Duodenal mucosa (tissue), 2 donors: ENCODE measurements at regions not wholly inside any gene's neighbourhood (a gene's known extent, or its start where the extent isn't known, plus 50 kb on each side); places are given as distances from the start of the nearest gene placed in this dataset.

Source experiments
- H3K27ac ChIP-seq: one replicate; pipeline ENCODE4 v1.7.0; 2013; ENCODE audit warnings: low read depth, low read length
- H3K27me3 ChIP-seq, 2 donors: one replicate each; pipeline ENCODE4 v1.7.0; 2013; ENCODE audit warnings: low read length in 2 of 2, control low read depth in 1 of 2; ENCODE audit not compliant: insufficient read depth in 2 of 2, control insufficient read depth in 1 of 2
- H3K36me3 ChIP-seq, 2 donors: one replicate each; pipeline ENCODE4 v1.7.0; 2013; ENCODE audit warnings: low read length in 2 of 2, control low read depth in 1 of 2; ENCODE audit not compliant: insufficient read depth in 2 of 2, control insufficient read depth in 1 of 2
- H3K4me1 ChIP-seq, 2 donors: one replicate each; pipeline ENCODE4 v1.7.0; 2013; ENCODE audit warnings: low read length in 2 of 2, control low read depth in 1 of 2; ENCODE audit not compliant: insufficient read depth in 2 of 2, control insufficient read depth in 1 of 2
- H3K4me3 ChIP-seq, 2 donors: one replicate each; pipeline ENCODE4 v1.7.0; 2013; ENCODE audit warnings: low read length in 2 of 2, low read depth in 1 of 2
- H3K9ac ChIP-seq, 2 donors: one replicate each; pipeline ENCODE4 v1.7.0; 2013; ENCODE audit warnings: low read length in 2 of 2, low read depth in 1 of 2
- H3K9me3 ChIP-seq, 2 donors: one replicate each; pipeline ENCODE4 v1.7.0; 2013; ENCODE audit warnings: low read length in 2 of 2, control low read depth in 1 of 2; ENCODE audit not compliant: control insufficient read depth in 1 of 2

DNA sequence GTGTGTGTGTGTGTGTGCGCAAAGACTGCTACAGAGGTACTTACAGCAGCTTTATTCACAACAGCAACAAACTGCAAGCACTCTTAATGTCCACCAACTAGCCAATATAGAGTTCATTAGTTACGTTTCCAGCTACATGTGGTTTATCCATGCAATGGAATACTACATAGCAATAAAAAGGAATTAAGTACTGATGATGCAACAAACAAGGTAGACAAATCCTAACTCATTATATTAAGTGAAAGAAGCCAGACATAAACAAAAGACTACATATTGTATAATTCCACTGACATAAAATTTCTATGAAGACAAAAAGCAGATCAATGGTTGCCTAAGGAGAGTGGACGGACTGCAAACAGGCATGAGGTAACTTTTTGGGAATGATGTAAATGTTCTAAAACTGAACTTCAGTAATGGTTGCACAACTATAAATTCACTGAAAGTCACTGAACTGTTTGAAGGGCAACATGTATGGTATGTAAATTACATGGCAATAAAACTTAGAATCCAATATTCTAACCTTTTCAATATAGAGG, 433.7 kb downstream of the SHQ1 start:
- Histone ChIP-seq H3K4me1 (peaks cover 14 to 31% of the 10 kb centered on the region in 2 donors), H3K4me3 (no peak overlapping the region), H3K36me3 (no peaks in the 10 kb centered on the region), H3K9me3 (no peaks in the 10 kb centered on the region), H3K27me3 (no peaks in the 10 kb centered on the region), H3K27ac (no peak overlapping the region), H3K9ac (no peak overlapping the region)

DNA sequence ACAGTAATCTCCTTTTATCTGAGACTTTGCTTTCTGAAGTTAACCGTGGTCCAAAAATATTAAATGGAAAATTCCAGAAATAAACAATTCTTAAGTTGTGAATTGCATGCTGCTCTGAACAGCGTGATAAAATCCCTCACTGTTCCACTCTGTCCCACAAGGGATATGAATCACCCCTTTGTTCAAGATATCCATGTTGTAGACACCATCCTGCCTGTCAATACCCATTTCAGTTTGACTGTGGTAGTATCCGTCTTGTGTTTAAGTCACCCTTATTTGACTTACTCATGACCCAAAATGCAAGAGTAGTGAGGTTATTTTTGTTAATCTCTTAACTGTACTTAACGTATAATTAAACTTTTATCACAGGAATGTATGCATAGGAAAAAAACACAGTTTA, 435.0 kb downstream of the SHQ1 start:
- H3K9ac ChIP-seq: no peak overlapping the region
- H3K4me3 ChIP-seq: no peak overlapping the region
- H3K4me1 ChIP-seq: peaks cover 21 to 36% of the 10 kb centered on the region in 2 donors

DNA sequence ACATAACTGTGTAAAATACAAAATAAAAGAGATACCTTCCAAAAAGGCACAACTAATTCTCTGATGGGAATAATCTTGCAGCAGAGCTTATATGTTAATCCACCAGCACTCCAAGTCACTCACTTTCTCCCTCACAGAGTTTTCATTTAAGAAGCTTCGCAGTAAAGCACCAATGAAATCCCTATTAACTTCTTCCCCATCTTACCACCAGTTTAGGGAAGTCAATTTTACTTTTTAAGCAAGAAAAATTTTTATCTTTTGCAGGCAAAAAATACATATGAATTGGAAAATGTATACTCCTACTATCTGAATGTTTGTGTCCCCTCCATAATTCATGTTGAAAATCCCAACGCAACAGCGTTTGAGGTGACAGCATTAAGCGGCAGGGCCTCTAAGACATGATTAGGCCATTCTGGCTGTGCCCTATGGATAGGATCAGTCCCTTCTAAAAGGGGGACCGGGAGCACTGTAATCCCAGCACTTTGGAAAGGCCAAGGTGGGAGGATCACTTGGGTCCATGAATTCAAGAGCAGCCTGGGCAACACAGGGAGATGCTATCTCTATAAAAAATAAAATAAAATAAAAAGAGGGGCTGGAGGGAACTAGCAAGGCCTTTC, 435.8 kb downstream of the SHQ1 start:
- no peaks in the 10 kb centered on the region for H3K27me3 ChIP-seq
- H3K4me3 ChIP-seq: no peak overlapping the region
- H3K27ac ChIP-seq: no peak overlapping the region
- H3K4me1 ChIP-seq: peaks cover 28 to 43% of the 10 kb centered on the region in 2 donors
- no peak overlapping the region for H3K9ac ChIP-seq
- no peaks in the 10 kb centered on the region for H3K9me3 ChIP-seq
- H3K36me3 ChIP-seq: no peaks in the 10 kb centered on the region

More for the DNA sequence above, 435.0 kb downstream of the SHQ1 start:
- Histone ChIP-seq H3K9me3 (no peaks in the 10 kb centered on the region), H3K27ac (no peak overlapping the region), H3K36me3 (no peaks in the 10 kb centered on the region), H3K27me3 (no peaks in the 10 kb centered on the region)

DNA sequence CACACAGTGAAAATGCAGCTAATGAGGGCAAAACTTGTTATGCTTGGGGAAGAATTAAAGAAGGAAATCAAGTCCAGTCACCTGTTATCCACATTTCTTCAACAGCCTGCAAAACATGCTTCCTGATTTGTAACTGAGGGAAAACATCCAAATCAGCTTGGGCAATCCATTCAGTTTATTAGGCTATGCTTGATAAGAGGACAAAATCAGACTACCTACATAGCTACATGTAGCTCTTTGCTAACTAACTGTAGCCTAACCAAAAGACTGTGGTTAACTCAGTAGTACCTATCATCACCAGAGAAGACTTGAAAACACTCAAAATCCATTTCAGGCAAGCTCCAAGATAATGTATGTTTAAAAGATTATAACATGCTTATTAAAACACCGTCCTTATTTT, 436.4 kb downstream of the SHQ1 start:
- Histone ChIP-seq H3K9ac (no peak overlapping the region), H3K9me3 (no peaks in the 10 kb centered on the region), H3K27me3 (no peaks in the 10 kb centered on the region), H3K36me3 (no peaks in the 10 kb centered on the region), H3K4me1 (peaks cover 28 to 43% of the 10 kb centered on the region in 2 donors), H3K27ac (no peak overlapping the region), H3K4me3 (no peak overlapping the region)

DNA sequence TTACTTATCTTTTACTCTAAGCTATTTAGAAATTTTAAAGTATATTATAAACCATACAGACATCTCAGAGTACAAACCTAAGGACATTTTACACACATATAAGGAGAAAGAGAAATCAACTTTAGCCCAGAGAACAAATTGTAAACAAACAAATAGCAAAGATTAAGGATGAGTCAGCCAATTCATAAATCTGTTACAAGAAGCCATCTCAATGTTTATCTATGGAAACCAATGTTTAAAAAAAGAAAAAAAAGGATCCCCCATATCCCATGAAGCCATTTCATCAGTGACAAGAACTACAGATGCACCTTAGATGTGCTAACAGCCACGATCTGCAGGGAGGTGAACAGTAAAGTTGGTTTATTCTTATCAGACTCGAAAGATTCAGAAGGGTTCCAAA, 437.1 kb downstream of the SHQ1 start:
- Histone ChIP-seq H3K4me3 (no peak overlapping the region), H3K4me1 (peaks cover 30 to 49% of the 10 kb centered on the region in 2 donors), H3K27ac (no peak overlapping the region), H3K9me3 (no peaks in the 10 kb centered on the region), H3K36me3 (no peaks in the 10 kb centered on the region), H3K27me3 (no peaks in the 10 kb centered on the region), H3K9ac (no peak overlapping the region)

DNA sequence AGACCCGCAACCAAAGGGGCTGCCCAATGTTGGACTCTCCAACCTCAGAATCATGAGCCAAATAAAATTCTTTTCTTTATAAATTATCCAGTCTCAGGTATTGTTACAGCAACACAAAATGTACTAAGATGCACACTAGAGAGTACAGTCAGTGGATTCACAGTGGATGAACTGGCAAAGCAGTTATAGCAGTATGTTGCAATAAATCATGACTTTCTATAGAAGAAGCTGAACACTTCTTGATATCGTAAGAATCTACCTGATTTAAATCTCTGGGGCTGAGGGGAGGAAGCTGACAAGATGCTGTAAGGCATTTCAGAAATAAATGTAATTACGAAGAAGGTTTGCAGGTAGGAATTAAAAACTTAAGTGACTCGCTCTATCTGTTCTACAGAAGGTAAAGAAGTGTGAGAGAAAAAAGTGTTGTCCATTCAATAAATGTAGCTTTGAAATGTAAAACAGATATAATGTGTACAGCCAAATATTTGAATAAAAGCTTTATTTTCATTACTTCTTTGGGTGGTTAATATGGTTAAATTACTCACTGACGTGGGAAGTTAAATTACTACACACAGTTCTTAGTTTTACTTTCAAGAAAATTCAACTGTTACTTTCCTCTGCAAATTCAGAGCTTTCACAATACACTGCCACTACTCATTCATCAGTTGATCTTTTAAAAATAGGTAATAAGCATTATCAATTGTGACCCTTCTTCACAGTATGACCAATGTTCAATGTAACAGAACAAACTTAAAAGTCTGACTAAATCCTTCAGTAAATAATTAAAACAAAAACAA, 439.1 kb downstream of the SHQ1 start:
- Histone ChIP-seq H3K27ac (no peak overlapping the region), H3K36me3 (no peaks in the 10 kb centered on the region), H3K4me3 (no peak overlapping the region), H3K27me3 (no peaks in the 10 kb centered on the region), H3K9me3 (no peaks in the 10 kb centered on the region), H3K9ac (no peak overlapping the region), H3K4me1 (peaks cover 30 to 50% of the 10 kb centered on the region in 2 donors)

DNA sequence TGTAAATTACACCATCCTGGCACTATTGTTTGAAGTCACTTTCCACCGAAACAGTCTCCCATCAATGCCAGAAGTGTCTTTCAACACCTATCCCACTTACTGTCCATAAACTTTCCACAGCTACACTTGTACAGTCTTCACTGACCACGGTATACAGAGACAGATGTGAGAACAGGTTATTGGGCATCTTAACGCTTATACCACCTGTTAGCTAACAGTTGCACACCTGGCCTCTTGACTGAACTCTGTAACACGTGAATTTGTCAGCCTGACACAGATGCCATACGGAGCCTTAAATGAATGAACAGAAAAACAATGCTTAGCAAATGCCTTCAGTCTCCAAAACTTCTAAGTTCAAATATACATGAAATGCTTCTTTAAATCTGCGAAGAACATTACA, 440.5 kb downstream of the SHQ1 start:
- H3K9ac ChIP-seq: no peak overlapping the region
- no peak overlapping the region for H3K4me3 ChIP-seq
- no peak overlapping the region for H3K27ac ChIP-seq
- H3K36me3 ChIP-seq: no peaks in the 10 kb centered on the region
- no peaks in the 10 kb centered on the region for H3K27me3 ChIP-seq
- H3K9me3 ChIP-seq: no peaks in the 10 kb centered on the region
- H3K4me1 ChIP-seq: peaks cover 30 to 50% of the 10 kb centered on the region in 2 donors

DNA sequence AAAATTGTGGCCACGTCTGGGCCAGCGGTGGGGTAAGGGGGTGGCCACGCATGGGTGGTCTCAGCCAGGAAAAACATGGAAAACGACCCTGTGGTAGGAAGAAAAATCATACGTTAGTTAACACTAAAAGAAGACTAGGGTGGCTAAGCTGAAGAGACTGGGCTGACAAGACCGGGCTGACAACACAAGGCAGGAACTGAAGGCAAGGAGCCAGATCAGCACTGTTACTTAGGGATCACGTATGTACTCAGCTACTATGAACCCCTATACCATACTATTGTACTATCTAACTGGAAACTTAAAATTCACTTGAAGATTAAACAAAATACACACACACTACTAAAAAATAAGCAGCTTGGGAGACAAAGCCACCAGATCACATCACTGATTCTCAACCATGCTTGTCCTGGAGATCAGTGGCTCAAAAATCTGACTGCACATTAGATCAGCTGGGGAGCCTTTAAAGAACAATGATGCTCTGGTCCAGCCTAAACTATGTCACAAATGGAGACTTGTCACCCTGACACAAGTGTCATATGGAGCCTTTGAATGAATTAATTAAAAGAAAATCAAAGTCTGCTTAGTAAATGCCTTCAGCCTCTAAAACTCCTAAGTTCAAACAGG, 442.2 kb downstream of the SHQ1 start:
- Histone ChIP-seq H3K27ac (no peak overlapping the region), H3K36me3 (no peaks in the 10 kb centered on the region), H3K9ac (no peak overlapping the region), H3K27me3 (no peaks in the 10 kb centered on the region), H3K4me3 (no peak overlapping the region), H3K4me1 (peaks cover 20 to 35% of the 10 kb centered on the region in 2 donors), H3K9me3 (no peaks in the 10 kb centered on the region)

DNA sequence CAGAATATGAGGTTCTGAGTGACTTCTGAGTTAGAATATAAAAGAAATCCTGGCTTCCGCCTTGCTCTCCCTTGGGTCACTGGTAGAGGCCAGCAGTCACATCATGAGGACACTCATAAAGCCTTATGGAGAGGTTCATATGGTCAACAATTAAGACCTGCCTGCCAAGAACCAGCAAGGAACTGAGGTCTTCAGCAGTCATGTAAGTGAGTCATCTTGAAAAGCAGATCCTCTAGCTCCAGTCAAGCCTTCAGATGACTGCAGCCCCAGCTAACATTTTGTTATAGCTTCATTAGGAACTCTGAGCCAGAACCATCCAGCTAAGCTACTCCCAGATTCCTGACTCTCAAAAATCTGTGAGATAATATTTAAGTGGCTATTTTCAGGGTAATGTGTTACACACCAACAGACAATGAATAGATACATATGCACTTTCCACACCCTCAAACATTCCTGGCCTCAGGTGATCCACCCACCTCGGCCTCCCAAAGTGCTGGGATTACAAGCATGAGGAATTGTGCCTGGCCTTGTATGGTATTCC, 447.2 kb downstream of the SHQ1 start:
- no peaks in the 10 kb centered on the region for H3K36me3 ChIP-seq
- H3K4me3 ChIP-seq: no peak overlapping the region
- no peaks in the 10 kb centered on the region for H3K9me3 ChIP-seq
- no peaks in the 10 kb centered on the region for H3K27me3 ChIP-seq
- H3K9ac ChIP-seq: no peak overlapping the region
- no peak overlapping the region for H3K27ac ChIP-seq
- H3K4me1 ChIP-seq: peaks cover 0 to 11% of the 10 kb centered on the region in 2 donors

DNA sequence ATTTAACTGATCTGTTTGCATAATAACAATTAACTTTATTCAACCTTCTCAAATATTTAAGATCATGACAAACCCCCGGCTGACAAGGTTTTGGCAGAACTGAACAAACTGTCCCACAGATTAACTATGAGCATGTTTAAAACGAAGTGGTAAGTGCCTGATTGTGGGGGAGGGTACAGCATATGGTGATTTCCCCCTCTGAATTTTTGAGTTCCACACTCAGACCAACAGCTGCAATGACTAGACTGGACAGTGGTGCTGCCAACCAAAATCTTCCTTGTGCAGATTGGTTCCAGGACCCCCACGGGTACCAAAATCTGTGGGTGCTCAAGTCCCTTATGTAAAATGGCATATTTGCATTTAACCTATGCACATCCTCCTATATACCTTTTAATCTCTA, 449.5 kb downstream of the SHQ1 start:
- H3K4me1 ChIP-seq: peaks cover 0 to 3% of the 10 kb centered on the region in 2 donors
- H3K9ac ChIP-seq: no peak overlapping the region
- H3K27me3 ChIP-seq: no peaks in the 10 kb centered on the region
- H3K36me3 ChIP-seq: no peaks in the 10 kb centered on the region
- H3K27ac ChIP-seq: no peak overlapping the region
- H3K9me3 ChIP-seq: no peaks in the 10 kb centered on the region
- no peak overlapping the region for H3K4me3 ChIP-seq
